ENCODE measurements at regions not wholly inside any gene's neighbourhood (a gene's known extent, or its start where the extent isn't known, plus 50 kb on each side); places are given as distances from the start of the nearest gene placed in this dataset.

- DNase-seq: no peak
These were observed 481.2 kb upstream of the KLF4 start for GRCh38 chr9:107970726-107971125.

GRCh38 chr9:107969727-107970126, 480.2 kb upstream of the KLF4 start:
- DNase-seq: no peak

- DNase-seq: no peak
These were observed 479.6 kb upstream of the KLF4 start for GRCh38 chr9:107969141-107969540.

- DNase-seq: no peak
These were observed 473.7 kb upstream of the KLF4 start for GRCh38 chr9:107963246-107963645.

GRCh38 chr9:107960916-107961315, 471.3 kb upstream of the KLF4 start:
- no peak for DNase-seq

GRCh38 chr9:107954312-107954711, 464.7 kb upstream of the KLF4 start:
- DNase-seq: no peak

- no peak for DNase-seq
These were observed 464.1 kb upstream of the KLF4 start for GRCh38 chr9:107953556-107954125.

GRCh38 chr9:107952773-107953172, 463.2 kb upstream of the KLF4 start:
- no peak for DNase-seq

- DNase-seq: no peak
These were observed 461.9 kb upstream of the KLF4 start for GRCh38 chr9:107951511-107951910.

GRCh38 chr9:107949061-107949460, 459.5 kb upstream of the KLF4 start:
- DNase-seq: no peak

- DNase-seq: no peak
These were observed 459.0 kb upstream of the KLF4 start for GRCh38 chr9:107948601-107949000.

GRCh38 chr9:107948086-107948485, 458.5 kb upstream of the KLF4 start:
- DNase-seq: no peak

- no peak for DNase-seq
These were observed 457.0 kb upstream of the KLF4 start for GRCh38 chr9:107946364-107947141.

GRCh38 chr9:107945961-107946360, 456.4 kb upstream of the KLF4 start:
- no peak for DNase-seq

- no peak for DNase-seq
These were observed 455.9 kb upstream of the KLF4 start for GRCh38 chr9:107945493-107945892.

GRCh38 chr9:107944387-107944786, 454.8 kb upstream of the KLF4 start:
- DNase-seq: no peak

GRCh38 chr9:107943901-107944300, 454.3 kb upstream of the KLF4 start:
- DNase-seq: no peak

- no peak for DNase-seq
These were observed 453.3 kb upstream of the KLF4 start for GRCh38 chr9:107942856-107943255.

GRCh38 chr9:107942291-107942690, 452.7 kb upstream of the KLF4 start:
- no peak for DNase-seq

GRCh38 chr9:107940616-107941595, 451.3 kb upstream of the KLF4 start:
- no peak for DNase-seq

- DNase-seq: peak; percentile 37
These were observed 449.3 kb upstream of the KLF4 start for GRCh38 chr9:107938801-107939386.

GRCh38 chr9:107935931-107936330, 446.4 kb upstream of the KLF4 start:
- no peak for DNase-seq

- no peak for DNase-seq
These were observed 443.9 kb upstream of the KLF4 start for GRCh38 chr9:107933516-107933915.
